PC-9 (cell line): ENCODE measurements at regions not wholly inside any gene's neighbourhood (a gene's known extent, or its start where the extent isn't known, plus 50 kb on each side); places are given as distances from the start of the nearest gene placed in this dataset.

Source experiments
- BruUV-seq: library from RNA; stranded (reverse); fragments of 400-500 nt; replicated peaks from 2 replicates; lab custom pipeline; 2021; lab: Mats Ljungman, UMichigan
- CTCF ChIA-PET: fragments of 300-600 bp; sonication (Branson Sonifier 250); formaldehyde crosslinking; loops from one replicate; lab custom pipeline; 2022; ENCODE audit warnings: antibody characterized with exemption; lab: Charles Lee
- POLR2A ChIA-PET: fragments of 300-600 bp; sonication (Branson Sonifier 250); formaldehyde crosslinking; loops from one replicate; lab custom pipeline; 2022; ENCODE audit warnings: antibody characterized with exemption; ENCODE audit not compliant: unreplicated experiment; lab: Charles Lee
- DNase-seq, 2 experiments: peaks; one replicate each; pipeline versions ENCODE4 v3.0.0 to v3.0.0-alpha.2; 2015 to 2022; ENCODE audit warnings: mixed read lengths in 1 of 2
- H2AFZ ChIP-seq: fragments of 200-600 bp; sonication (generic); 2 replicates; pipeline ENCODE4 v1.8.1; 2017; ENCODE audit warnings: antibody characterized with exemption
- H3F3A ChIP-seq: fragments of 200-600 bp; sonication (generic); 2 replicates; pipeline ENCODE4 v1.8.1; 2017; ENCODE audit warnings: antibody characterized with exemption, mild to moderate bottlenecking, low read depth; ENCODE audit not compliant: insufficient read depth
- H3K27ac ChIP-seq: fragments of 200-600 bp; sonication (generic); 2 replicates; pipeline ENCODE4 v1.6.1; 2016; ENCODE audit warnings: mixed run types
- H3K27me3 ChIP-seq: fragments of 200-600 bp; sonication (generic); 2 replicates; pipeline ENCODE4 v1.6.1; 2016; ENCODE audit warnings: low read depth, mixed run types; ENCODE audit not compliant: insufficient read depth
- H3K36me3 ChIP-seq: fragments of 200-600 bp; sonication (generic); 2 replicates; pipeline ENCODE4 v1.6.1; 2016; ENCODE audit warnings: low read depth, mixed run types
- H3K4me1 ChIP-seq: fragments of 200-600 bp; sonication (generic); replicated peaks from 2 replicates; pipeline ENCODE4 v1.6.1; 2016; ENCODE audit warnings: mixed run types; ENCODE audit not compliant: insufficient read depth
- H3K4me2 ChIP-seq: fragments of 200-600 bp; sonication (generic); 2 replicates; pipeline ENCODE4 v1.6.1; 2017; ENCODE audit warnings: mixed run types
- H3K4me3 ChIP-seq: fragments of 200-600 bp; sonication (generic); 2 replicates; pipeline ENCODE4 v1.6.1; 2016; ENCODE audit warnings: mixed run types
- H3K79me2 ChIP-seq: fragments of 200-600 bp; sonication (generic); 2 replicates; pipeline ENCODE4 v1.6.1; 2017; ENCODE audit warnings: low read depth, mixed run types
- H3K9me2 ChIP-seq: fragments of 200-600 bp; sonication (generic); 2 replicates; pipeline ENCODE4 v1.8.1; 2017; ENCODE audit warnings: mild to moderate bottlenecking; ENCODE audit not compliant: insufficient read depth
- H3K9me3 ChIP-seq: fragments of 200-600 bp; sonication (generic); 2 replicates; pipeline ENCODE4 v1.8.1; 2016; ENCODE audit warnings: low read depth; ENCODE audit not compliant: insufficient read depth
- H4K20me1 ChIP-seq: fragments of 200-600 bp; sonication (generic); 2 replicates; pipeline ENCODE4 v1.8.1; 2017; ENCODE audit not compliant: insufficient read depth
- CTCF ChIP-seq: fragments of 200-600 bp; sonication (generic); conservative IDR thresholded peaks from 2 replicates; pipeline ENCODE4 v1.6.1; 2017; ENCODE audit warnings: mixed run types, antibody characterized with exemption, mild to moderate bottlenecking, moderate library complexity
- EZH2 ChIP-seq: fragments of 200-600 bp; sonication (generic); IDR thresholded peaks from 2 replicates; pipeline ENCODE4 v1.8.0; 2017; ENCODE audit warnings: antibody characterized with exemption, low read depth
- intact Hi-C: fragments of 100-400 bp; cut with micrococcal nuclease; formaldehyde crosslinking; loops from one replicate; pipeline ENCODE4 v1.10.0; 2022; ENCODE audit not compliant: unreplicated experiment

GRCh38 chr15:93491291-93491690 is 402.3 kb upstream of the RGMA start:
- Histone ChIP-seq H3K4me3 (no peak overlapping the region), H3K9me3 (no peaks in the 10 kb centered on the region; the same call in 1 of the 2 replicates), H3K4me2 (no peak overlapping the region), H3K79me2 (no peaks in the 10 kb centered on the region), H3K9me2 (no peaks in the 10 kb centered on the region), H3K36me3 (no peaks in the 10 kb centered on the region), H3K27me3 (peaks cover 25% of the 10 kb centered on the region), H3K4me1 (no peaks in the 10 kb centered on the region), H3F3A (no peaks in the 10 kb centered on the region), H3K27ac (no peak overlapping the region), H4K20me1 (no peaks in the 10 kb centered on the region), H2AFZ (no peak overlapping the region)
- CTCF ChIA-PET: no interaction called here
- DNase-seq: no peak
- BruUV-seq: no TSS peak
- POLR2A ChIA-PET: no interaction called here
- intact Hi-C loops: no loop called here
- TF ChIP-seq EZH2: no peak
- no peak for TF ChIP-seq CTCF

- Histone ChIP-seq H3K9me2 (no peaks in the 10 kb centered on the region), H3K4me2 (no peak overlapping the region), H3K36me3 (no peaks in the 10 kb centered on the region), H3F3A (no peaks in the 10 kb centered on the region), H3K27me3 (peaks cover 12% of the 10 kb centered on the region; the same call in 1 of the 2 replicates), H3K79me2 (no peaks in the 10 kb centered on the region), H3K4me1 (no peaks in the 10 kb centered on the region), H3K4me3 (no peak overlapping the region), H3K27ac (no peak overlapping the region), H2AFZ (no peak overlapping the region), H3K9me3 (no peaks in the 10 kb centered on the region), H4K20me1 (no peaks in the 10 kb centered on the region)
- BruUV-seq: no TSS peak
- ChIA-PET CTCF (interaction anchor here (0.6 kb wide), 1 partner anchor 271 kb away, joined by 3 read pairs; no protein-coding TSS in a partner anchor), POLR2A (no interaction called here)
- TF ChIP-seq EZH2 (no peak), CTCF (no peak)
- DNase-seq: no peak
- intact Hi-C loops: no loop called here
These were observed 399.3 kb upstream of the RGMA start for GRCh38 chr15:93488296-93488713.

GRCh38 chr15:93486407-93487117 is 397.6 kb upstream of the RGMA start:
- ChIA-PET CTCF (no interaction called here), POLR2A (no interaction called here)
- Histone ChIP-seq H3K79me2 (no peaks in the 10 kb centered on the region), H2AFZ (no peak overlapping the region), H3K27ac (no peak overlapping the region), H3K9me2 (no peaks in the 10 kb centered on the region), H3K36me3 (no peaks in the 10 kb centered on the region), H3K27me3 (peaks cover 7% of the 10 kb centered on the region; the same call in 1 of the 2 replicates), H3K4me1 (no peaks in the 10 kb centered on the region), H3K9me3 (no peaks in the 10 kb centered on the region), H3K4me3 (no peak overlapping the region), H3K4me2 (no peak overlapping the region), H3F3A (no peaks in the 10 kb centered on the region), H4K20me1 (no peaks in the 10 kb centered on the region)
- no peak for DNase-seq
- BruUV-seq: no TSS peak
- intact Hi-C loops: no loop called here
- TF ChIP-seq CTCF: no peak
